WTC11 (cell line): ENCODE measurements at regions not wholly inside any gene's neighbourhood (a gene's known extent, or its start where the extent isn't known, plus 50 kb on each side); places are given as distances from the start of the nearest gene placed in this dataset.

Experiments used
- ATAC-seq: fragments of 200-7000 bp; cut with Tn5 transposase; 2 replicates; pipeline ENCODE4 v1.10.0; 2021; ENCODE audit warnings: mild to moderate bottlenecking, moderate library complexity
- CTCF ChIA-PET: fragments of 300-600 bp; sonication (Branson Sonifier 250); formaldehyde crosslinking; loops from one replicate; lab custom pipeline; 2021; ENCODE audit warnings: antibody characterized with exemption; lab: Charles Lee
- POLR2A ChIA-PET: fragments of 350-600 bp; sonication (Branson Sonifier 250); formaldehyde crosslinking; loops from one replicate; lab custom pipeline; 2021; ENCODE audit warnings: antibody characterized with exemption; lab: Charles Lee
- DNase-seq: peaks from one replicate; pipeline ENCODE4 v3.0.0; 2021; ENCODE audit warnings: low spot score
- H3K27ac Mint-ChIP-seq: 2 replicates; pipeline ENCODE4 v1.8.0; 2021; ENCODE audit warnings: mixed read lengths
- H3K27me3 Mint-ChIP-seq: 2 replicates; pipeline ENCODE4 v1.8.0; 2021; ENCODE audit warnings: low read depth, mild to moderate bottlenecking, moderate library complexity, mixed read lengths
- H3K36me3 Mint-ChIP-seq: 2 replicates; pipeline ENCODE4 v1.8.0; 2021; ENCODE audit warnings: mixed read lengths
- H3K4me1 Mint-ChIP-seq: 2 replicates; pipeline ENCODE4 v1.8.0; 2022; ENCODE audit warnings: mixed read lengths
- H3K4me3 Mint-ChIP-seq: 2 replicates; pipeline ENCODE4 v1.8.0; 2021; ENCODE audit warnings: mild to moderate bottlenecking, moderate library complexity, mixed read lengths
- H3K9me3 Mint-ChIP-seq: 2 replicates; pipeline ENCODE4 v1.8.0; 2021; ENCODE audit warnings: mixed read lengths
- AR ChIP-seq: fragments of 250-450 bp; sonication (Bioruptor Pico); IDR thresholded peaks from 2 replicates; pipeline ENCODE4 v1.9.0; 2021; ENCODE audit warnings: mild to moderate bottlenecking
- CREM ChIP-seq: sonication (generic); formaldehyde crosslinking; IDR thresholded peaks from 2 replicates; pipeline ENCODE4 v1.8.1; 2022; ENCODE audit warnings: mild to moderate bottlenecking, missing genetic modification reagents, moderate library complexity
- E2F1 ChIP-seq: sonication (generic); formaldehyde crosslinking; IDR thresholded peaks from 2 replicates; pipeline ENCODE4 v1.8.0; 2022; ENCODE audit warnings: mild to moderate bottlenecking, missing genetic modification reagents
- ESRRA ChIP-seq: sonication (generic); formaldehyde crosslinking; IDR thresholded peaks from 2 replicates; pipeline ENCODE4 v1.8.1; 2022; ENCODE audit warnings: mild to moderate bottlenecking, missing genetic modification reagents, borderline replicate concordance
- FOXJ3 ChIP-seq: sonication (generic); formaldehyde crosslinking; IDR thresholded peaks from 2 replicates; pipeline ENCODE4 v1.9.0; 2021; ENCODE audit warnings: missing genetic modification reagents, mild to moderate bottlenecking, borderline replicate concordance
- FOXP4 ChIP-seq: sonication (generic); formaldehyde crosslinking; IDR thresholded peaks from 2 replicates; pipeline ENCODE4 v1.8.0; 2022; ENCODE audit warnings: mild to moderate bottlenecking, missing genetic modification reagents
- JUN ChIP-seq: sonication (generic); formaldehyde crosslinking; IDR thresholded peaks from 2 replicates; pipeline ENCODE4 v1.8.0; 2023; ENCODE audit warnings: mild to moderate bottlenecking, missing genetic modification reagents
- MLX ChIP-seq: sonication (generic); formaldehyde crosslinking; IDR thresholded peaks from 2 replicates; pipeline ENCODE4 v1.8.1; 2023; ENCODE audit warnings: mild to moderate bottlenecking, missing genetic modification reagents, moderate library complexity
- MXD4 ChIP-seq: fragments of 250-450 bp; sonication (Bioruptor Pico); IDR thresholded peaks from 2 replicates; pipeline ENCODE4 v1.8.0; 2021; ENCODE audit warnings: mild to moderate bottlenecking, moderate library complexity, borderline replicate concordance
- NR2C2 ChIP-seq: sonication (generic); formaldehyde crosslinking; IDR thresholded peaks from 2 replicates; pipeline ENCODE4 v1.8.0; 2022; ENCODE audit warnings: mild to moderate bottlenecking, missing genetic modification reagents
- NR3C1 ChIP-seq: sonication (generic); formaldehyde crosslinking; conservative IDR thresholded peaks from 2 replicates; pipeline ENCODE4 v1.8.1; 2023; ENCODE audit warnings: low read depth, mild to moderate bottlenecking, missing genetic modification reagents
- PRDM15 ChIP-seq: sonication (generic); formaldehyde crosslinking; IDR thresholded peaks from 2 replicates; pipeline ENCODE4 v1.8.0; 2022; ENCODE audit warnings: missing genetic modification reagents
- PRRX2 ChIP-seq: fragments of 250-450 bp; sonication (Bioruptor Pico); IDR thresholded peaks from 2 replicates; pipeline ENCODE4 v1.8.0; 2021; ENCODE audit warnings: mild to moderate bottlenecking
- RELA ChIP-seq: sonication (generic); formaldehyde crosslinking; IDR thresholded peaks from 2 replicates; pipeline ENCODE4 v1.8.1; 2022; ENCODE audit warnings: missing genetic modification reagents, mild to moderate bottlenecking, borderline replicate concordance
- USF1 ChIP-seq: sonication (generic); formaldehyde crosslinking; IDR thresholded peaks from 2 replicates; pipeline ENCODE4 v1.8.0; 2022; ENCODE audit warnings: mild to moderate bottlenecking, missing genetic modification reagents
- USF2 ChIP-seq: sonication (generic); formaldehyde crosslinking; IDR thresholded peaks from 2 replicates; pipeline ENCODE4 v1.8.1; 2023; ENCODE audit warnings: mild to moderate bottlenecking, missing genetic modification reagents, moderate library complexity
- ZNF425 ChIP-seq: fragments of 250-450 bp; sonication (Bioruptor Pico); conservative IDR thresholded peaks from 2 replicates; pipeline ENCODE4 v1.9.0; 2021; ENCODE audit warnings: mild to moderate bottlenecking

- TF ChIP-seq E2F1 (no peak), FOXJ3 (CRISPR knock-in tag) (no peak), MXD4 (CRISPR knock-in tag) (no peak), ESRRA (no peak), ZNF425 (CRISPR knock-in tag) (no peak), USF1 (CRISPR knock-in tag) (no peak), NR2C2 (CRISPR knock-in tag) (no peak), FOXP4 (CRISPR knock-in tag) (no peak)
Measured at GRCh38 chr2:83014462-83014861, 1444.6 kb downstream of the SUCLG1 start (continued).

- no peak for ATAC-seq
- no peak overlapping the region for H3K4me3 Mint-ChIP-seq
- POLR2A ChIA-PET = no interaction called here
- no peak for TF ChIP-seq RELA (CRISPR knock-in tag)
- TF ChIP-seq NR2C2 (CRISPR knock-in tag) = no peak
- no peak for TF ChIP-seq AR
- TF ChIP-seq USF2 (CRISPR knock-in tag) = no peak
- no peak for TF ChIP-seq CREM (CRISPR knock-in tag)
- no peak for TF ChIP-seq JUN (CRISPR knock-in tag)
- TF ChIP-seq PRRX2 (CRISPR knock-in tag) = no peak
- no peak for TF ChIP-seq E2F1
- no peak for TF ChIP-seq MLX (CRISPR knock-in tag)
- TF ChIP-seq PRDM15 = no peak
- TF ChIP-seq NR3C1 (CRISPR knock-in tag) = no peak
Measured at GRCh38 chr2:83006961-83007360, 1452.1 kb downstream of the SUCLG1 start.

More at GRCh38 chr2:83006961-83007360, 1452.1 kb downstream of the SUCLG1 start:
- no peak for DNase-seq
- no peaks in the 10 kb centered on the region for H3K4me1 Mint-ChIP-seq
- no peaks in the 10 kb centered on the region for H3K27me3 Mint-ChIP-seq
- H3K27ac Mint-ChIP-seq = no peak overlapping the region
- CTCF ChIA-PET = no interaction called here
- peaks cover 3% of the 10 kb centered on the region; the same call in 1 of the 2 replicates for H3K36me3 Mint-ChIP-seq
- H3K9me3 Mint-ChIP-seq = peaks cover 6% of the 10 kb centered on the region
